Fibroblast of lung (primary cell): ENCODE measurements at regions not wholly inside any gene's neighbourhood (a gene's known extent, or its start where the extent isn't known, plus 50 kb on each side); places are given as distances from the start of the nearest gene placed in this dataset.

Source experiments
- EZH2 ChIP-seq: IDR thresholded peaks from 2 replicates; pipeline ENCODE4 v1.5.1; 2012; ENCODE audit warnings: low read length, control low read depth, mild to moderate bottlenecking; ENCODE audit errors: missing control alignments
- TF ChIP-seq, protein P1 (sequence below), 2 donors: IDR thresholded peaks in 1 of 2; conservative IDR thresholded peaks in 1 of 2; 1 replicate in 1 of 2; 2 replicates in 1 of 2; pipeline ENCODE4 v1.5.1; 2011 to 2012; ENCODE audit warnings: low read length in 2 of 2, control low read depth in 1 of 2, inconsistent platforms in 1 of 2, low read depth in 1 of 2, mild to moderate bottlenecking in 1 of 2

DNA sequence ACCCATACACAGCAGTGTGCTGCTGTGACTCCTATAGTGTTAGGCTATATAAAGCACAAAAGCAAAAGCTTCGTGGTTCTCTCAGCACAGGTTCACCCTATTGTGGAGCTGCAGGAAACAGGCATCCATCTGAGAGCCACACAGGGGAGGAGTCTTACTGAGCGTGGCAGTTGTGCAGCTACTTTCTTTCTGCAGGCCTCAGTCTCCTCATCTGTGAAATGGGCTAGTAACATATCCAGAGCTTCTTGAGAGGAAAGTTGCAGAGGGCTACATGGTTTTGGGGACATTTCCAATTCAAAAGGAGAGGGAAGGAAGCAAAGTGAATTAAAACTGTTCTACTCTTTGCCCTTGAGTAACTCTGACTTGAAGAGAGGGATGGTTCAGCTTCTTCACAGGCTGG lies 142.0 kb downstream of the FOXD2 start:
- TF ChIP-seq, protein P1, sequence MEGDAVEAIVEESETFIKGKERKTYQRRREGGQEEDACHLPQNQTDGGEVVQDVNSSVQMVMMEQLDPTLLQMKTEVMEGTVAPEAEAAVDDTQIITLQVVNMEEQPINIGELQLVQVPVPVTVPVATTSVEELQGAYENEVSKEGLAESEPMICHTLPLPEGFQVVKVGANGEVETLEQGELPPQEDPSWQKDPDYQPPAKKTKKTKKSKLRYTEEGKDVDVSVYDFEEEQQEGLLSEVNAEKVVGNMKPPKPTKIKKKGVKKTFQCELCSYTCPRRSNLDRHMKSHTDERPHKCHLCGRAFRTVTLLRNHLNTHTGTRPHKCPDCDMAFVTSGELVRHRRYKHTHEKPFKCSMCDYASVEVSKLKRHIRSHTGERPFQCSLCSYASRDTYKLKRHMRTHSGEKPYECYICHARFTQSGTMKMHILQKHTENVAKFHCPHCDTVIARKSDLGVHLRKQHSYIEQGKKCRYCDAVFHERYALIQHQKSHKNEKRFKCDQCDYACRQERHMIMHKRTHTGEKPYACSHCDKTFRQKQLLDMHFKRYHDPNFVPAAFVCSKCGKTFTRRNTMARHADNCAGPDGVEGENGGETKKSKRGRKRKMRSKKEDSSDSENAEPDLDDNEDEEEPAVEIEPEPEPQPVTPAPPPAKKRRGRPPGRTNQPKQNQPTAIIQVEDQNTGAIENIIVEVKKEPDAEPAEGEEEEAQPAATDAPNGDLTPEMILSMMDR (conservative IDR thresholded peaks at IDR 0.05 in 1 of 2, IDR thresholded peaks at IDR 0.05 in 1 of 2; ENCODE audit: low read depth in 1 of 2, low read length in 2 of 2), result no peak
- no peak for TF ChIP-seq EZH2
